ENCODE measurements at regions not wholly inside any gene's neighbourhood (a gene's known extent, or its start where the extent isn't known, plus 50 kb on each side); places are given as distances from the start of the nearest gene placed in this dataset.

DNA sequence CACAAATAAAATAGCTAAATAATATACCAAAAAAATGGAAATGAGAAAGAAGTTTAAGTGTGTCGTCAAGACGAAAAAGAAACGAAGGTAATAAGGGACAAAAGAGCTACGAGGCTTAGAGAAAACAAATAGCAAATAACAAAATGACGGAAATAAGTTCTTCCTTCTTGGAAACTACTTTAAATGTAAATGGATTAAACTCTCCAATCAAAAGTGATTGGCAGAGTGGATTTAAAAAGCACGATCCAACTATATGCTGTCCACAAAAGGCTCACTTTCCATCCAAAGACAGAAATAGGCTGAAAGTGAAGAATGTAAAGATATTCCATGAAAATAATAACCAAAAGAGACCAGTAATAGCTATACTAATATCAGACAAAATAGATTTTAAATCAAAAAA is 82.4 kb downstream of the DIO3 start:
- H3K27me3 ChIP-seq (ENCODE audit: insufficient read depth, poor library complexity, severe bottlenecking) = peaks cover 14% of the 10 kb centered on the region
- TF ChIP-seq POLR2AphosphoS5 (IDR thresholded peaks at IDR 0.05; ENCODE audit: low read depth) = no peak
- TF ChIP-seq, protein P1, sequence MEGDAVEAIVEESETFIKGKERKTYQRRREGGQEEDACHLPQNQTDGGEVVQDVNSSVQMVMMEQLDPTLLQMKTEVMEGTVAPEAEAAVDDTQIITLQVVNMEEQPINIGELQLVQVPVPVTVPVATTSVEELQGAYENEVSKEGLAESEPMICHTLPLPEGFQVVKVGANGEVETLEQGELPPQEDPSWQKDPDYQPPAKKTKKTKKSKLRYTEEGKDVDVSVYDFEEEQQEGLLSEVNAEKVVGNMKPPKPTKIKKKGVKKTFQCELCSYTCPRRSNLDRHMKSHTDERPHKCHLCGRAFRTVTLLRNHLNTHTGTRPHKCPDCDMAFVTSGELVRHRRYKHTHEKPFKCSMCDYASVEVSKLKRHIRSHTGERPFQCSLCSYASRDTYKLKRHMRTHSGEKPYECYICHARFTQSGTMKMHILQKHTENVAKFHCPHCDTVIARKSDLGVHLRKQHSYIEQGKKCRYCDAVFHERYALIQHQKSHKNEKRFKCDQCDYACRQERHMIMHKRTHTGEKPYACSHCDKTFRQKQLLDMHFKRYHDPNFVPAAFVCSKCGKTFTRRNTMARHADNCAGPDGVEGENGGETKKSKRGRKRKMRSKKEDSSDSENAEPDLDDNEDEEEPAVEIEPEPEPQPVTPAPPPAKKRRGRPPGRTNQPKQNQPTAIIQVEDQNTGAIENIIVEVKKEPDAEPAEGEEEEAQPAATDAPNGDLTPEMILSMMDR (IDR thresholded peaks at IDR 0.05; ENCODE audit: insufficient read depth, low read length) = no peak
- TF ChIP-seq GABPA (IDR thresholded peaks at IDR 0.05; ENCODE audit: low read depth) = no peak
- no peak for TF ChIP-seq SPI1 (IDR thresholded peaks at IDR 0.05; ENCODE audit: borderline replicate concordance, low read depth)
- TF ChIP-seq, protein P2, sequence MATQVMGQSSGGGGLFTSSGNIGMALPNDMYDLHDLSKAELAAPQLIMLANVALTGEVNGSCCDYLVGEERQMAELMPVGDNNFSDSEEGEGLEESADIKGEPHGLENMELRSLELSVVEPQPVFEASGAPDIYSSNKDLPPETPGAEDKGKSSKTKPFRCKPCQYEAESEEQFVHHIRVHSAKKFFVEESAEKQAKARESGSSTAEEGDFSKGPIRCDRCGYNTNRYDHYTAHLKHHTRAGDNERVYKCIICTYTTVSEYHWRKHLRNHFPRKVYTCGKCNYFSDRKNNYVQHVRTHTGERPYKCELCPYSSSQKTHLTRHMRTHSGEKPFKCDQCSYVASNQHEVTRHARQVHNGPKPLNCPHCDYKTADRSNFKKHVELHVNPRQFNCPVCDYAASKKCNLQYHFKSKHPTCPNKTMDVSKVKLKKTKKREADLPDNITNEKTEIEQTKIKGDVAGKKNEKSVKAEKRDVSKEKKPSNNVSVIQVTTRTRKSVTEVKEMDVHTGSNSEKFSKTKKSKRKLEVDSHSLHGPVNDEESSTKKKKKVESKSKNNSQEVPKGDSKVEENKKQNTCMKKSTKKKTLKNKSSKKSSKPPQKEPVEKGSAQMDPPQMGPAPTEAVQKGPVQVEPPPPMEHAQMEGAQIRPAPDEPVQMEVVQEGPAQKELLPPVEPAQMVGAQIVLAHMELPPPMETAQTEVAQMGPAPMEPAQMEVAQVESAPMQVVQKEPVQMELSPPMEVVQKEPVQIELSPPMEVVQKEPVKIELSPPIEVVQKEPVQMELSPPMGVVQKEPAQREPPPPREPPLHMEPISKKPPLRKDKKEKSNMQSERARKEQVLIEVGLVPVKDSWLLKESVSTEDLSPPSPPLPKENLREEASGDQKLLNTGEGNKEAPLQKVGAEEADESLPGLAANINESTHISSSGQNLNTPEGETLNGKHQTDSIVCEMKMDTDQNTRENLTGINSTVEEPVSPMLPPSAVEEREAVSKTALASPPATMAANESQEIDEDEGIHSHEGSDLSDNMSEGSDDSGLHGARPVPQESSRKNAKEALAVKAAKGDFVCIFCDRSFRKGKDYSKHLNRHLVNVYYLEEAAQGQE (IDR thresholded peaks at IDR 0.05; ENCODE audit: insufficient replicate concordance, low read depth) = no peak
- DNase-seq (ENCODE audit: low read depth in 1 of 2, low spot score in 1 of 2) = no peak
- no peak overlapping the region for H3K27ac ChIP-seq (replicated peaks)
- H3K4me3 ChIP-seq (replicated peaks; ENCODE audit: insufficient read depth, low read length) = no peak overlapping the region

DNA sequence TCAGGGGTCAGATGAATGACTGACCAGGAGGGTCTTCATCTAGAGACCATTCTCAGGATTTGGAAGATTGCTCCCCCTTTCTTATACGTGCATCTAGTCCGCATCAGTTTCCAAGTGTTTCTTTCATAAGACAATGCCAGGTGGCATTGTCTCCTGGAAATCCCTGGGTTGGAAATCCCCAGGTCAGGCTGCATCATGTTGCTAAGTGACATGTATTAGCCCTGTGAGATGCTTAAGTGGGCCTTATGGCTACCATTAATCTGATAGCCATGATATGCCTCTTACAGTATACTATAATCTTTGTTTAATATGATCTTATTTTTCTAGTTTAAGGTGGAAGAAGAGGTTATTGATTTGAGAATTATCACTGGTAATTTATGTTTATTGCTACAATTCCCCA is 92.8 kb downstream of the DIO3 start:
- DNase-seq (ENCODE audit: low read depth in 1 of 2, low spot score in 1 of 2) = no peak
- Histone ChIP-seq H3K4me3 (replicated peaks; ENCODE audit: insufficient read depth, low read length) (no peak overlapping the region), H3K27ac (replicated peaks) (no peak overlapping the region), H3K27me3 (ENCODE audit: insufficient read depth, poor library complexity, severe bottlenecking) (peaks cover 15% of the 10 kb centered on the region)
- TF ChIP-seq POLR2AphosphoS5 (IDR thresholded peaks at IDR 0.05; ENCODE audit: low read depth) = no peak
- TF ChIP-seq, protein P2 (IDR thresholded peaks at IDR 0.05; ENCODE audit: insufficient replicate concordance, low read depth) = no peak
- TF ChIP-seq, protein P1 (IDR thresholded peaks at IDR 0.05; ENCODE audit: insufficient read depth, low read length) = no peak
- TF ChIP-seq SPI1 (IDR thresholded peaks at IDR 0.05; ENCODE audit: borderline replicate concordance, low read depth) = no peak
- no peak for TF ChIP-seq GABPA (IDR thresholded peaks at IDR 0.05; ENCODE audit: low read depth)

DNA sequence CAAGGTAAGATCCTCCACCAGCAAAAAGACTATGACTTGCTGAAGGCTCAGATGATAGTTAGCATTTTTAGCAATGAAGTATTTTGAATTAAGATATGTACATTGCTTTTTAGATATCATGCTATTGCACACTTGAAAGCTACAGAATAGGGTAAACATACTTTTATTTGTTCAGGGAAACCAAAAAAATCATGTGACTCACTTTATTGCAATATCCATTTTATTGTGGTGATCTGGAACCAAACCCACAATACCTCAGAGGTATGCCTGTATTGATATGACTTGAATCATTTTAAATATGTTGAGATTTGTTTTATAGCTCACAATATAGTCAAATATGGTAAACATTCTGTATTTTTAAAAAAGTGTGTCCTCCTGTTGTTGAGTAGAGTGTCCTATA is 96.1 kb downstream of the DIO3 start:
- Histone ChIP-seq H3K27ac (replicated peaks) (no peak overlapping the region), H3K27me3 (ENCODE audit: insufficient read depth, poor library complexity, severe bottlenecking) (peaks cover 26% of the 10 kb centered on the region), H3K4me3 (replicated peaks; ENCODE audit: insufficient read depth, low read length) (no peak overlapping the region)
- TF ChIP-seq, protein P1 (IDR thresholded peaks at IDR 0.05; ENCODE audit: insufficient read depth, low read length) = no peak
- TF ChIP-seq SPI1 (IDR thresholded peaks at IDR 0.05; ENCODE audit: borderline replicate concordance, low read depth) (no peak), GABPA (IDR thresholded peaks at IDR 0.05; ENCODE audit: low read depth) (no peak), POLR2AphosphoS5 (IDR thresholded peaks at IDR 0.05; ENCODE audit: low read depth) (no peak)
- TF ChIP-seq, protein P2 (IDR thresholded peaks at IDR 0.05; ENCODE audit: insufficient replicate concordance, low read depth) = no peak
- no peak for DNase-seq (ENCODE audit: low read depth in 1 of 2, low spot score in 1 of 2)

Measured in HL-60 (cell line).